ENCODE measurements at regions not wholly inside any gene's neighbourhood (a gene's known extent, or its start where the extent isn't known, plus 50 kb on each side); places are given as distances from the start of the nearest gene placed in this dataset.
"Not testable (repeated sequence)": the region's sequence is repeated elsewhere in the genome, so short reads cannot be mapped to it uniquely, and the experiment has no call there.

DNA sequence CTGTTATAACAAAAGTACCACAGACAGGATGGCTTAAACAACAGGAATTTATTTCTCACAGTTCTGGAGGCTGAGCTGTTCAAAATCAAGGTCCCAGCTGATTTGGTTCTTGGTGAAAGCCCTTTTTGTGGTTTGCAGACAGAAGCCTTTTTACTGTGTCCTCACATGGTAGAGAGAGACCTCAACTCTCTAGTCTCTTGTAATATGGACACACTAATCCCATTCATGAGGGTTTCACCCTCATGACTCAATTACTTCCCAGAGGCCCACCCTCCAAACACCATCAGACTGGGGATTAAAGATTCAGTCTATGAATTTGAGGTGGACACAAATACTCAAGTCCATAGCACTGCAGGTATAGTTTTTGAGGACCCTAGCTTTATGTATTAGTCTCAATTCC, 97.3 kb upstream of the WIPF3 start:
- DNase-seq, result not testable (repeated sequence)

DNA sequence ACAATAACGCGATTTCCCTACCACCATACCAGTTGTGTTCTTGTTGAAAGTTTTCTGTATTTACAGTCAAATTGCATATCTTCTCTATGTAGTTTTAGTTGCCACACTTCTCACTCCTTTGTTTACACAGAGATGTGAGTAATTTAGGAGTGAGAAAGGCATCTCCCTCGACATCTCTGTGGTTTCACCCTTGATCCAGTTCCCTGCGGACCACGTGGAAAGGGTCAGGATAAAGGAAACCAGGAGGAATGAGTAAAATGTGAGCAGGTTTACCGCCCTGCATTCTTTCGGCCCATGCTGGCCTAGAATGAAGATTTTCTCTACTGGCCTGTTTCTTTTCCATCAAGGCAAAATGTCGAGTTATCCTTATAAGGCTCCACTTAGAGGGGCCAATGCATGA, 83.2 kb upstream of the WIPF3 start:
- DNase-seq, result not testable (repeated sequence)

DNA sequence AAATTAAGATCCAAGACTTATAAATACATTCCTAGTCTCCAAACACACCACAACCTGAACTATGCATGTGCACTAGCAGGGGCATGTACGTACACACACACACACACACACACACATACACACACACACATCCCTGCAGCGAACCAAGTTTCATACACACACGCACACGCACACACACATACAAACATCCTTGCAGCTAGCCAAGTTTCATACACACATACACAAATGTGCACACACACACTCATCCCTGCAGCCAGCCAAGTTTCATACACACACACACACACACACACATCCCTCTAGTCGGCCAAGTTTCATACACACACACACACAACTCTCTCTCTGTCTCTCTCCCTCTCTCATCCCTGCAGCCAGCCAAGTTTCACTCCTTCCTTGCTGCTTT, 82.7 kb upstream of the WIPF3 start:
- DNase-seq, result no peak

DNA sequence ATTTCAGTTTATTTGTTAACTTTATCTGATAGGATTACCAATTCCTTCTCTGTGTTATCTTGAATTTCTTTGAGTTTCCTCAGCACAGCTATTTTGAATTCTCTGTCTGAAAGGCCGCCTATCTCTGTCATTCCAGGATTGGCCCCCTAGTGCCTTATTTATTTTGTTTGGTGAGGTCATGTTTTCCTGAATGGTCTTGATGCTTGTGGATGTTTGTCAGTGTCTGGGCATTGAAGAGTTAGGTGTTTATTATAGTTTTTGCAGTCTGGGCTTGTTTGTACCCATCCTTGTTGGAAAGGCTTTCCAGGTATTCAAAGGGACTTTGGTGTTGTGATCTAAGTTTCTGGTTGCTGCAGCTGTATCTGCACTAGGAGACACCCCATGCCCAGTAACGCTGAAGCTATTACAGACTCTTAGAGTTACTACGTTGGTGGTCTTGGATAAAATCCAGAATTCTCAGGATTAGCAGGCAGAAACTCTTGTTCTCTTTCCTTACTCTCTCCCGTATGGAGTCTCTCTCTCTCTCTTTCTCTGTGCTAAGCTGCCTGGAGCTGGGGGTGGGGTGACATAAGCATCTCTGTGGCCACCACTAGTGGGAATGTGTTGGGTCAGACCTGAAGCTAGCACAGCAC, 76.7 kb upstream of the WIPF3 start:
- not testable (repeated sequence) for DNase-seq

DNA sequence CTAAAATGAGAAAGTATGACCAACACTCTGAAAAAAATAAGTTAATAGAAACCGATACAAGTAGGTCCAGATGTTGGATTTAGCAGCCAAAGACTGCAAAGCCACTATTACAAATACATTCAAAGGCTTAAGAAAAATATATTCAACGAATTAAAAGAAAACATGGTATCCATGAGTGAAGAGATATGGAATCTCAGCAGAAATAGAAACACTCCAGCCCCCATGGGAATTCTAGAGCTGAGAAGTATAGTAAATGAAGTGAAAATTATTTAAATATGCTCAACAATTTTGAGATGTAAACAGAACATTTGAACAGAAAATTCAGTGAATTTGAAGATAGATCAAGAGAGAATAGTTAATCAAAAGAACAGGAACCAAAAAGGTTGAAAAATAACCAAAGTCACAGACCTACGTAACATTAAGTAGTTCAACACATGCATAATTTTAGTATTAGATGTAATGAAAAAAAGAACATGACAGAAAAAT, 72.0 kb upstream of the WIPF3 start:
- DNase-seq, result no peak

DNA sequence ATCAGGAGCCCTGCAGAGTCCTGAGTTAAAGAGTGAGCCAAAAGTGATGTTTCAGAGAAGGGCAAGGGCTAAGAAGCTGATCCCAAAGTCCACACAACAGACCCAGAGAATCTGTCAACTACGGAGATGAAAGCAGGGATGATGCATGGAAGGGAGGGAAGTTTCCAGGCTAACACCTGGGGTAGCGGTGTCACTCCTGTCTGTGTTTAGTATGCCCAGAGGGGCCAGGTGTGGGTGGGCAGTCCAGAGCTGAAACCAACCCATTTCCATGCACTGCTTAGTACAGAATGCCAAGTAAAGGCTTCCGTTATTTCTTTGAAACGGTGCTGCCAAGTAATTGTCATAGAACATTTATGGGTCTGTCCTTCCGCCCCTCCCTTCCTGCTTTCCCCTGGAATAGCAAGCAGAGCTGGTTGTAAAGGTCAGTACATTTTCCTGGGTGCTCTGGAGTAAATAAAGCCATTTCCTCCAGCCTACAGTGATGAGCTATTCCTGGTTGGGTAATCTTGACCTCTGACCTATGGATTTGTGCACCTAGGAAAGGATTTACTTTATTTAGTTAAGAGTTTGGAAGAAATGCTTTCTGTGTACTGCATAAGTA, 58.6 kb upstream of the WIPF3 start:
- DNase-seq, result not testable (repeated sequence)

DNA sequence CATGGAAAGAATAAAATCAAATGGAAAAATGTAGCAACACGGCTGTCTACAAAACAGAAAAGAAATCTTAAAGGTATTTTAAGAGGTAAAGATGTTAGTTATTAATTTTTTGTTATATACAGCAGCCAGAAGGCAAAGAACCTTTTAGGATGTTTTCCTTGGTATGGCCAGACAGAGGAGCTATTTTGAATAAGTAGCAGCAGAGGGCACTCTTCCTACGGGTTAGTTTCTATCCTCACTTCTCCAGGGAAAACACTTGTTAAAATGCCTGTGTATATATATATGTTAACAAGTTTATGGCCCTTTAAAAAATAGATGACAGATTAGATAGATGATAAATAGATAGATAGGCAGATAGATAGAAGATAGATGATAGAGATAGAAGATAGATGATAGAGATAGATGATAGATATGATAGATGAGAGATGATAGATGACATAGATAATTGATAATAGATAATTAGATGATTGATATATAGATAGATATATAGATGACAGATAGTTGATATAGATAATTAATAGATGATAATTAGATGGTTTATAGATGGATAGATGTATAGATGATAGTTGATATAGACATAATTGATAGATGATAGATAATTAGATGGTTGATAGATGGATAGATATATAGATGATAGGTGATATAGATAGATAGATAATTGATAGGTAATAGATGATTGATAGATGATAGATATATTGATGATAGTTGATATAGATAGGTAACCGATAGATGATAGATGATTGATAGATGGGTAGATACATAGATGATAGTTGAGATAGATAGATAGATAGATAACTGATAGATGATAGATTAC, 57.8 kb upstream of the WIPF3 start:
- peak; percentile 61 for DNase-seq

DNA sequence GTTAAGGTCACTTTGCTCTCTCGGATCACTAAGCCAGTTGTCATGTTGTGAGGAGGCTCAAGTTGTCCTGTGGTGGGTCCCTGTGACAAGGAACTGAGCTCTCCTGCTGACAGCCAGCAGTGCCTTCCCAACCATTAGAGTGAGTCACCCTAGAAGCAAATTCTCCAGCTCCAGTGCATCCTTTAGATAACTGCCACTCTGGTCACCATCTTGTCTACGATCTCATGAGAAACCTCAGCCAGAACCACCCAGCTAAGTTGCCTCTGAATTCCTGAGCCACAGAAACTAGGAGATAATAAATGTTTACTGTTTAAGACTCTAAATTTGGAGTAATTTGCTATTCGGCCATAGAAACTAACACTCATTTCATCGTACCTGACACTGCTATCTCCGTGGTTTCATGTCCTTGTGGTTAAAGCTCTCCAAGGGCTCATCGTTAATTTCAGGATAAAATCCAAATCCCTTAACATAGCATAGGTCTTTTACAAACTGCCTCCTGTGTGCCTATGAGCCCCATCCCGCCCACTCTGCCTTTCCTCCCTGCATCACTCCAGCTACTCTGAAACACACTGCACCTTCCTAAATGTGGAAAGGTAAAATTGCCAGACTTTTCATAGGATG, 56.5 kb upstream of the WIPF3 start:
- no peak for DNase-seq

DNA sequence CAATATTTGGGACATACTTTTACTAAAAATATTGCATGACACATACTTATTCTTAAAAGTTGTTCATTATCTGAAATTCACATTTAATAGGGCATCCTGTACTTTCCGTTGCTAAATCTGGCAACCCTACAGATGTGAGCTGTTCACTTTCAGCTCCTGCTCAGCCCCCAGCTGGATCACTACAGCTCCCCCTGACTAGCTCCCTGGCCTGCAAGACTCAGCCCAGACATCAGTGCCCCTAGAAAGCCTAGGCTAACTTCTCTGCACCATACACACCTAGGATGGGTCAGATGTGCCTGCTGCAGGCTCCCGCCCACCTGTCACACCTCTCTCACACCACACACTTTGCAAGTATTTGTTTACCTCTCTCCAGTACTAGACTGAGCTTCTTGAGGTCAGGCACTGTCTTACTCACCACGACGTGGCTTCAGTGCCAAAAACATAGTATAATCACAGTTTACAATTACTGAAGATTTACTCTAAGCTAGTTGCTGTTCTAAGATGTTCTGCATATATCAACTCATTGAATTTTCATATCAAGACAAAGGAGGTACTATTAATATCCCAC, 55.9 kb upstream of the WIPF3 start:
- not testable (repeated sequence) for DNase-seq

DNA sequence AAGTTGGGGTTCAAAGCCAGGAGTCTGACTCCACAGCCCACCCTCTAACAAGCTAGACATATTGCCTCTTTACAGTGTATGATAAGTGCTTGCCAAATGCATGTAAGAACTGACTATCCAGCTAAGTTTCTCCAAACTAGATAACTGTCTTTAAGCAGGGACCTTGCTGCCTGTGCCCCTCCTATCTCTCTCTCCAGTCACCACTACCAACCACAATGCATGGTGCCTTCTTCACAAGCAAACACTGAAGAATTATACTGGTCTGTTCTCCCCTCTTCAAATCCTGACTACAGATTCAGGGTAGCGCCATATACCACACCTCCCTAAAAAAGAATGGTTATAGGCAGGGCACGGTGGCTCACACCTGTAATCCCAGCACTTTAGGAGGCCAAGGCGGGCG, 55.3 kb upstream of the WIPF3 start:
- DNase-seq, result not testable (repeated sequence)

DNA sequence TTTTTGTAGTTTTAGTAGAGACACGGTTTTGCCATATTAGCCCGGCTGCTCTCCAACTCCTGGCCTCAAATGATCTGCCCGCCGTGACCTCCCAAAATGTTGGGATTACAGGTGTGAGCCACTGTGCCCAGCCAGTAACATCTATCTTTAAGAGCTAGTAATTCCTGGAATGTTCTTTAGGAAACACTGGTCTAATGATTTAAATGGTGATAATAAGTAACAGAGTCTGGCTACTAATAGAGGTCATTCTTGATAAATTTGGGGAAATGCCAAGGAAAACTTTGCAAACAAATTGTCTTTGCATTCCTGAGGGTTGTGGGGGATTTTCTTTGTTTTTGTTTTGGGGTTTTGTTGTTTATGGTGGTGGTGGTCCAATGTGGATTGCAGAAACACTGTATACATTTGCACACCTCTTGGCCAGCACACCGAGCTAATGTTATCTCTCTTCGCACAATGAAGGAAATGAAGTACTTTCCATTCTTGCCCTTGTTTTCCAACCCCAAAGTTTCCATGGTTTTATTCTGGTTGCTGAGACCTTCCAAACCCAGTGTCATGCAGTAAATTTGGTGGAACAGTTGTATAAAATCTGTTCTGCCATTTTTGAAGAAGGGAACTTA, 51.3 kb upstream of the WIPF3 start:
- no peak for DNase-seq
